ENCODE measurements at regions not wholly inside any gene's neighbourhood (a gene's known extent, or its start where the extent isn't known, plus 50 kb on each side); places are given as distances from the start of the nearest gene placed in this dataset.

GRCh38 chr12:60834806-60835205 is 1239.0 kb downstream of the SLC16A7 start (continued):
- TF ChIP-seq ZNF202 (tag by site-specific recombination; IDR thresholded peaks at IDR 0.05; ENCODE audit: borderline replicate concordance) (no peak), ZNF510 (tag by site-specific recombination; IDR thresholded peaks at IDR 0.05; ENCODE audit: insufficient replicate concordance) (no peak), ZNF350 (tag by site-specific recombination; IDR thresholded peaks at IDR 0.05) (no peak), SP2 (tag by site-specific recombination; IDR thresholded peaks at IDR 0.05) (no peak), ZNF335 (tag by site-specific recombination; conservative IDR thresholded peaks at IDR 0.05) (no peak), KLF1 (tag by site-specific recombination; IDR thresholded peaks at IDR 0.05) (no peak), ZNF560 (tag by site-specific recombination; IDR thresholded peaks at IDR 0.05; ENCODE audit: borderline replicate concordance) (no peak), ZNF341 (tag by site-specific recombination; IDR thresholded peaks at IDR 0.05; ENCODE audit: low read depth) (no peak), OSR2 (tag by site-specific recombination; IDR thresholded peaks at IDR 0.05) (no peak)

- TF ChIP-seq PRDM10 (tag by site-specific recombination; IDR thresholded peaks at IDR 0.05) (no peak), ZXDB (tag by site-specific recombination; IDR thresholded peaks at IDR 0.05) (no peak), ZNF202 (tag by site-specific recombination; IDR thresholded peaks at IDR 0.05; ENCODE audit: borderline replicate concordance) (no peak), ZNF239 (tag by site-specific recombination; IDR thresholded peaks at IDR 0.05) (no peak), ZNF280D (tag by site-specific recombination; IDR thresholded peaks at IDR 0.05) (no peak)
- no peaks in the 10 kb centered on the region for H3K4me1 ChIP-seq (ENCODE audit: control insufficient read depth, insufficient read depth, low read length)
- H3K4me3 ChIP-seq (ENCODE audit: low read depth, low read length), result no peak overlapping the region
- no peaks in the 10 kb centered on the region for H3K9me3 ChIP-seq (ENCODE audit: control insufficient read depth, insufficient read depth, low read depth, low read length)
- POLR2A ChIA-PET, result no interaction called here
- CTCF ChIA-PET, result no interaction called here
- no peaks in the 10 kb centered on the region for H3K36me3 ChIP-seq (ENCODE audit: control insufficient read depth in 2 of 2, insufficient read depth in 1 of 2, low read length in 2 of 2)
- H3K27ac ChIP-seq (ENCODE audit: extremely low read depth, low read depth, low read length), result no peak overlapping the region
These were observed 1240.8 kb downstream of the SLC16A7 start for GRCh38 chr12:60836651-60837050.

- CTCF ChIA-PET, result no interaction called here
- POLR2A ChIA-PET, result no interaction called here
- H3K4me3 ChIP-seq (ENCODE audit: low read depth, low read length), result no peak overlapping the region
- H3K9me3 ChIP-seq (ENCODE audit: control insufficient read depth, insufficient read depth, low read depth, low read length), result no peaks in the 10 kb centered on the region
- no peaks in the 10 kb centered on the region for H3K4me1 ChIP-seq (ENCODE audit: control insufficient read depth, insufficient read depth, low read length)
- no peak overlapping the region for H3K27ac ChIP-seq (ENCODE audit: extremely low read depth, low read depth, low read length)
- no peaks in the 10 kb centered on the region for H3K36me3 ChIP-seq (ENCODE audit: control insufficient read depth in 2 of 2, insufficient read depth in 1 of 2, low read length in 2 of 2)
- TF ChIP-seq ZNF785 (tag by site-specific recombination; IDR thresholded peaks at IDR 0.05) (no peak), ZNF658 (tag by site-specific recombination; IDR thresholded peaks at IDR 0.05) (no peak), ZNF280C (tag by site-specific recombination; IDR thresholded peaks at IDR 0.05) (no peak), ZNF398 (tag by site-specific recombination; IDR thresholded peaks at IDR 0.05) (no peak), ZBTB11 (tag by site-specific recombination; conservative IDR thresholded peaks at IDR 0.05; ENCODE audit: low read depth) (no peak)
These were observed 1246.4 kb downstream of the SLC16A7 start for GRCh38 chr12:60842181-60842580.

All from HEK293 (cell line).